ENCODE measurements at regions not wholly inside any gene's neighbourhood (a gene's known extent, or its start where the extent isn't known, plus 50 kb on each side); places are given as distances from the start of the nearest gene placed in this dataset.

GRCh38 chr6:23940466-23940865, 185.5 kb upstream of the NRSN1 start:
- Histone ChIP-seq H3K27ac (ENCODE audit: low read depth in 1 of 2, low read length in 1 of 2) (no peak overlapping the region), H3K36me3 (ENCODE audit: control insufficient read depth in 2 of 2, insufficient read depth in 2 of 2, low read length in 1 of 2) (no peaks in the 10 kb centered on the region)
- DNase-seq (ENCODE audit: low read depth in 6 of 9, low spot score in 9 of 9), result no peak

GRCh38 chr6:23951691-23952090, 174.3 kb upstream of the NRSN1 start:
- no peak overlapping the region for H3K27ac ChIP-seq (ENCODE audit: low read depth in 1 of 2, low read length in 1 of 2)
- WGBS, result 95% methylated on average over 2 of the region's 2 CpGs
- H3K9me3 ChIP-seq (ENCODE audit: control insufficient read depth in 2 of 2, insufficient read depth in 1 of 2, low read length in 1 of 2), result no peaks in the 10 kb centered on the region
- H3K36me3 ChIP-seq (ENCODE audit: control insufficient read depth in 2 of 2, insufficient read depth in 2 of 2, low read length in 1 of 2), result no peaks in the 10 kb centered on the region
- no peaks in the 10 kb centered on the region for H3K27me3 ChIP-seq (ENCODE audit: control insufficient read depth in 2 of 2, insufficient read depth in 1 of 2, low read length in 1 of 2)
- H3K4me1 ChIP-seq (ENCODE audit: control insufficient read depth in 2 of 2, insufficient read depth in 2 of 2, low read length in 2 of 2), result no peaks in the 10 kb centered on the region
- no peak for DNase-seq (ENCODE audit: low read depth in 6 of 9, low spot score in 9 of 9)
- H3K4me3 ChIP-seq (ENCODE audit: low read length in 2 of 2), result no peak overlapping the region

More at GRCh38 chr6:23940466-23940865, 185.5 kb upstream of the NRSN1 start:
- H3K27me3 ChIP-seq (ENCODE audit: control insufficient read depth in 2 of 2, insufficient read depth in 1 of 2, low read length in 1 of 2), result no peaks in the 10 kb centered on the region
- no peaks in the 10 kb centered on the region for H3K9me3 ChIP-seq (ENCODE audit: control insufficient read depth in 2 of 2, insufficient read depth in 1 of 2, low read length in 1 of 2)
- no peak overlapping the region for H3K4me3 ChIP-seq (ENCODE audit: low read length in 2 of 2)
- H3K4me1 ChIP-seq (ENCODE audit: control insufficient read depth in 2 of 2, insufficient read depth in 2 of 2, low read length in 2 of 2), result no peaks in the 10 kb centered on the region

GRCh38 chr6:23952245-23952644, 173.8 kb upstream of the NRSN1 start:
- 91% methylated on average over 3 of the region's 3 CpGs for WGBS
- Histone ChIP-seq H3K4me1 (ENCODE audit: control insufficient read depth in 2 of 2, insufficient read depth in 2 of 2, low read length in 2 of 2) (no peaks in the 10 kb centered on the region), H3K4me3 (ENCODE audit: low read length in 2 of 2) (no peak overlapping the region), H3K36me3 (ENCODE audit: control insufficient read depth in 2 of 2, insufficient read depth in 2 of 2, low read length in 1 of 2) (no peaks in the 10 kb centered on the region), H3K27me3 (ENCODE audit: control insufficient read depth in 2 of 2, insufficient read depth in 1 of 2, low read length in 1 of 2) (no peaks in the 10 kb centered on the region), H3K27ac (ENCODE audit: low read depth in 1 of 2, low read length in 1 of 2) (no peak overlapping the region), H3K9me3 (ENCODE audit: control insufficient read depth in 2 of 2, insufficient read depth in 1 of 2, low read length in 1 of 2) (no peaks in the 10 kb centered on the region)
- DNase-seq (ENCODE audit: low read depth in 6 of 9, low spot score in 9 of 9), result no peak

GRCh38 chr6:23953976-23954375, 172.0 kb upstream of the NRSN1 start:
- Histone ChIP-seq H3K4me3 (ENCODE audit: low read length in 2 of 2) (no peak overlapping the region), H3K27ac (ENCODE audit: low read depth in 1 of 2, low read length in 1 of 2) (no peak overlapping the region), H3K27me3 (ENCODE audit: control insufficient read depth in 2 of 2, insufficient read depth in 1 of 2, low read length in 1 of 2) (no peaks in the 10 kb centered on the region), H3K9me3 (ENCODE audit: control insufficient read depth in 2 of 2, insufficient read depth in 1 of 2, low read length in 1 of 2) (no peaks in the 10 kb centered on the region), H3K36me3 (ENCODE audit: control insufficient read depth in 2 of 2, insufficient read depth in 2 of 2, low read length in 1 of 2) (no peaks in the 10 kb centered on the region), H3K4me1 (ENCODE audit: control insufficient read depth in 2 of 2, insufficient read depth in 2 of 2, low read length in 2 of 2) (no peaks in the 10 kb centered on the region)
- DNase-seq (ENCODE audit: low read depth in 6 of 9, low spot score in 9 of 9), result no peak
- 83% methylated on average over 3 of the region's 3 CpGs for WGBS

GRCh38 chr6:23957017-23957416, 169.0 kb upstream of the NRSN1 start:
- Histone ChIP-seq H3K4me1 (ENCODE audit: control insufficient read depth in 2 of 2, insufficient read depth in 2 of 2, low read length in 2 of 2) (no peaks in the 10 kb centered on the region), H3K27ac (ENCODE audit: low read depth in 1 of 2, low read length in 1 of 2) (no peak overlapping the region), H3K36me3 (ENCODE audit: control insufficient read depth in 2 of 2, insufficient read depth in 2 of 2, low read length in 1 of 2) (no peaks in the 10 kb centered on the region), H3K4me3 (ENCODE audit: low read length in 2 of 2) (no peak overlapping the region), H3K9me3 (ENCODE audit: control insufficient read depth in 2 of 2, insufficient read depth in 1 of 2, low read length in 1 of 2) (no peaks in the 10 kb centered on the region), H3K27me3 (ENCODE audit: control insufficient read depth in 2 of 2, insufficient read depth in 1 of 2, low read length in 1 of 2) (no peaks in the 10 kb centered on the region)
- 91% methylated on average over 3 of the region's 3 CpGs for WGBS
- no peak for DNase-seq (ENCODE audit: low read depth in 6 of 9, low spot score in 9 of 9)

GRCh38 chr6:23964865-23965264, 161.2 kb upstream of the NRSN1 start:
- WGBS, result 84% methylated on average over 5 of the region's 5 CpGs
- H3K36me3 ChIP-seq (ENCODE audit: control insufficient read depth in 2 of 2, insufficient read depth in 2 of 2, low read length in 1 of 2), result no peaks in the 10 kb centered on the region
- no peak for DNase-seq (ENCODE audit: low read depth in 6 of 9, low spot score in 9 of 9)

GRCh38 chr6:23969344-23969743, 156.7 kb upstream of the NRSN1 start:
- H3K4me1 ChIP-seq (ENCODE audit: control insufficient read depth in 2 of 2, insufficient read depth in 2 of 2, low read length in 2 of 2), result no peaks in the 10 kb centered on the region
- no peaks in the 10 kb centered on the region for H3K27me3 ChIP-seq (ENCODE audit: control insufficient read depth in 2 of 2, insufficient read depth in 1 of 2, low read length in 1 of 2)
- H3K4me3 ChIP-seq (ENCODE audit: low read length in 2 of 2), result no peak overlapping the region
- H3K27ac ChIP-seq (ENCODE audit: low read depth in 1 of 2, low read length in 1 of 2), result no peak overlapping the region
- 95% methylated on average over 1 of the region's 1 CpG for WGBS
- no peaks in the 10 kb centered on the region for H3K9me3 ChIP-seq (ENCODE audit: control insufficient read depth in 2 of 2, insufficient read depth in 1 of 2, low read length in 1 of 2)
- DNase-seq (ENCODE audit: low read depth in 6 of 9, low spot score in 9 of 9), result no peak
- no peaks in the 10 kb centered on the region for H3K36me3 ChIP-seq (ENCODE audit: control insufficient read depth in 2 of 2, insufficient read depth in 2 of 2, low read length in 1 of 2)

More at GRCh38 chr6:23964865-23965264, 161.2 kb upstream of the NRSN1 start:
- Histone ChIP-seq H3K27me3 (ENCODE audit: control insufficient read depth in 2 of 2, insufficient read depth in 1 of 2, low read length in 1 of 2) (no peaks in the 10 kb centered on the region), H3K4me1 (ENCODE audit: control insufficient read depth in 2 of 2, insufficient read depth in 2 of 2, low read length in 2 of 2) (no peaks in the 10 kb centered on the region), H3K27ac (ENCODE audit: low read depth in 1 of 2, low read length in 1 of 2) (no peak overlapping the region), H3K4me3 (ENCODE audit: low read length in 2 of 2) (no peak overlapping the region), H3K9me3 (ENCODE audit: control insufficient read depth in 2 of 2, insufficient read depth in 1 of 2, low read length in 1 of 2) (no peaks in the 10 kb centered on the region)

- H3K4me1 ChIP-seq (ENCODE audit: control insufficient read depth in 2 of 2, insufficient read depth in 2 of 2, low read length in 2 of 2), result no peaks in the 10 kb centered on the region
- no peak for DNase-seq (ENCODE audit: low read depth in 6 of 9, low spot score in 9 of 9)
- H3K36me3 ChIP-seq (ENCODE audit: control insufficient read depth in 2 of 2, insufficient read depth in 2 of 2, low read length in 1 of 2), result no peaks in the 10 kb centered on the region
- H3K27me3 ChIP-seq (ENCODE audit: control insufficient read depth in 2 of 2, insufficient read depth in 1 of 2, low read length in 1 of 2), result no peaks in the 10 kb centered on the region
- no peak overlapping the region for H3K27ac ChIP-seq (ENCODE audit: low read depth in 1 of 2, low read length in 1 of 2)
- 90% methylated on average over 1 of the region's 1 CpG for WGBS
- H3K4me3 ChIP-seq (ENCODE audit: low read length in 2 of 2), result no peak overlapping the region
- no peaks in the 10 kb centered on the region for H3K9me3 ChIP-seq (ENCODE audit: control insufficient read depth in 2 of 2, insufficient read depth in 1 of 2, low read length in 1 of 2)
Observed at GRCh38 chr6:23977706-23978105, 148.3 kb upstream of the NRSN1 start.

GRCh38 chr6:23980965-23981364, 145.1 kb upstream of the NRSN1 start:
- no peak for DNase-seq (ENCODE audit: low read depth in 6 of 9, low spot score in 9 of 9)
- Histone ChIP-seq H3K27ac (ENCODE audit: low read depth in 1 of 2, low read length in 1 of 2) (no peak overlapping the region), H3K36me3 (ENCODE audit: control insufficient read depth in 2 of 2, insufficient read depth in 2 of 2, low read length in 1 of 2) (no peaks in the 10 kb centered on the region), H3K9me3 (ENCODE audit: control insufficient read depth in 2 of 2, insufficient read depth in 1 of 2, low read length in 1 of 2) (no peaks in the 10 kb centered on the region), H3K4me3 (ENCODE audit: low read length in 2 of 2) (no peak overlapping the region), H3K4me1 (ENCODE audit: control insufficient read depth in 2 of 2, insufficient read depth in 2 of 2, low read length in 2 of 2) (no peaks in the 10 kb centered on the region), H3K27me3 (ENCODE audit: control insufficient read depth in 2 of 2, insufficient read depth in 1 of 2, low read length in 1 of 2) (no peaks in the 10 kb centered on the region)
- 97% methylated on average over 1 of the region's 1 CpG for WGBS

- Histone ChIP-seq H3K4me1 (ENCODE audit: control insufficient read depth in 2 of 2, insufficient read depth in 2 of 2, low read length in 2 of 2) (no peaks in the 10 kb centered on the region), H3K27ac (ENCODE audit: low read depth in 1 of 2, low read length in 1 of 2) (no peak overlapping the region), H3K4me3 (ENCODE audit: low read length in 2 of 2) (no peak overlapping the region), H3K36me3 (ENCODE audit: control insufficient read depth in 2 of 2, insufficient read depth in 2 of 2, low read length in 1 of 2) (no peaks in the 10 kb centered on the region), H3K9me3 (ENCODE audit: control insufficient read depth in 2 of 2, insufficient read depth in 1 of 2, low read length in 1 of 2) (no peaks in the 10 kb centered on the region), H3K27me3 (ENCODE audit: control insufficient read depth in 2 of 2, insufficient read depth in 1 of 2, low read length in 1 of 2) (no peaks in the 10 kb centered on the region)
- 93% methylated on average over 6 of the region's 6 CpGs for WGBS
- no peak for DNase-seq (ENCODE audit: low read depth in 6 of 9, low spot score in 9 of 9)
Observed at GRCh38 chr6:23981923-23982322, 144.1 kb upstream of the NRSN1 start.
